ENCODE measurements at regions not wholly inside any gene's neighbourhood (a gene's known extent, or its start where the extent isn't known, plus 50 kb on each side); places are given as distances from the start of the nearest gene placed in this dataset.

DNA sequence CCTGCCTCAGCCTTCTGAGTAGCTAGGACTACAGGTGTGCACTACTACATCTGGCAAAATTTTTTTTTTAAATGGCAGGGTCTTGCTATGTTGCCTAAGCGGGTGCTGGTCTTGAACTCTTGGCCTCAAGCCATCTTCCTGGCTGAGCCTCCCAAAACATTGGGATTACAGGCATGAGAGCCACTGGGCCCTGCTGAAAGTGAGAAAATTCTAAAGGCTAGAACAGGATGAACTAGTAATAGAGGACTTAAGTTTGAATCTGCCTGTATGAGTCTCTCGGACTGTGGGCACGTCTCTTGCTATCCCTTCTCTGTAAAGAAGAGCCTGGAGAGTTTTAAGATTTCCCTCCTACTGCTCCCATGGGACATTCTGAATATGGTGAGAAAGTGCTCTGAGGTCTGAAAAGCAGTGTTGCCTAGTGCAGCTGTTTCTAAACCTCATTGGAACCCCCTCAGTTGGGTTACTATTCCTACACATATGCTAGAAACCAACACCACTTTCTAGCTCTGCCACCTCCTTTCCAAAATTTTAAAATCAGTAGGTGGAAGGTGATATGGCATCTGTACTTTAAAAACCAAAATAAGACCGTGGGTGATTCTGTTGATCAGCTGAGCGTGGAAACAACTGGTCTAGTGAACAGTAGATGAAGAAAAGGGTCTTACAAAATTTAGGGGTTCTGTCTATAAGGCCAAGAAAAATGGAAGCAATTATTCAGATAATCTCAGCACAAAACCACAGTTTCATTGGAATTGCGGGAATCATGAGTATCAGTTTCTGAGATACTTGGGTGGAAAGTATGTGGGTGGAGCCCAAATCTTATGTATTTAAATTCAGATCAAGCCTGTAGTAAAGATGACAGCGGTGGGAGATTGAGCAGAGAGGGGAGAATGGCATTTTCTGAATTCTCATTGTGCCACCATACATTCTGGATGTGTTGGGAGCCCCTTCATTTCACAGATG is 259.8 kb upstream of the CXCR4 start (continued):
- TF ChIP-seq IKZF2 (IDR thresholded peaks at IDR 0.05) (peak; percentile 20 to 22; a peak in 2 of 4 replicates), HDGF (IDR thresholded peaks at IDR 0.05) (no peak), ZBED1 (IDR thresholded peaks at IDR 0.05; ENCODE audit: borderline replicate concordance) (no peak), YBX1 (IDR thresholded peaks at IDR 0.05) (no peak), LARP7 (IDR thresholded peaks at IDR 0.05) (no peak), E2F4 (IDR thresholded peaks at IDR 0.05; ENCODE audit: low read depth, low read length) (no peak), POLR2AphosphoS2 (IDR thresholded peaks at IDR 0.05; ENCODE audit: low read depth, low read length) (no peak), BRCA1 (IDR thresholded peaks at IDR 0.05; ENCODE audit: low read depth, low read length) (no peak), ASH2L (IDR thresholded peaks at IDR 0.05; ENCODE audit: borderline replicate concordance, low read depth) (no peak), KAT2A (conservative IDR thresholded peaks at IDR 0.05; ENCODE audit: control insufficient read depth, low read depth, low read length) (no peak), ZZZ3 (IDR thresholded peaks at IDR 0.05; ENCODE audit: control insufficient read depth, insufficient read length, low read depth) (no peak), EZH2 (IDR thresholded peaks at IDR 0.05; ENCODE audit: borderline replicate concordance, control insufficient read depth, low read depth, low read length) (no peak), SREBF1 (IDR thresholded peaks at IDR 0.05; ENCODE audit: low read length) (no peak), CEBPB (IDR thresholded peaks at IDR 0.05; ENCODE audit: borderline replicate concordance in 1 of 2, low read depth in 2 of 2, low read length in 2 of 2) (no peak), STAT1 (conservative IDR thresholded peaks at IDR 0.05) (0 out of 2 replicates have a peak, but pooled peaks have one; percentile 20), SUPT20H (IDR thresholded peaks at IDR 0.05; ENCODE audit: borderline replicate concordance, control insufficient read depth, low read depth, low read length) (no peak), MEF2B (IDR thresholded peaks at IDR 0.05; ENCODE audit: partially characterized antibody, poor library complexity, severe bottlenecking) (peak; percentile 88), RB1 (IDR thresholded peaks at IDR 0.05; ENCODE audit: borderline replicate concordance) (no peak)
- TF ChIP-seq, protein P1, sequence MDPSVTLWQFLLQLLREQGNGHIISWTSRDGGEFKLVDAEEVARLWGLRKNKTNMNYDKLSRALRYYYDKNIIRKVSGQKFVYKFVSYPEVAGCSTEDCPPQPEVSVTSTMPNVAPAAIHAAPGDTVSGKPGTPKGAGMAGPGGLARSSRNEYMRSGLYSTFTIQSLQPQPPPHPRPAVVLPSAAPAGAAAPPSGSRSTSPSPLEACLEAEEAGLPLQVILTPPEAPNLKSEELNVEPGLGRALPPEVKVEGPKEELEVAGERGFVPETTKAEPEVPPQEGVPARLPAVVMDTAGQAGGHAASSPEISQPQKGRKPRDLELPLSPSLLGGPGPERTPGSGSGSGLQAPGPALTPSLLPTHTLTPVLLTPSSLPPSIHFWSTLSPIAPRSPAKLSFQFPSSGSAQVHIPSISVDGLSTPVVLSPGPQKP (IDR thresholded peaks at IDR 0.05; ENCODE audit: low read depth, low read length), result no peak
- TF ChIP-seq, protein P2, sequence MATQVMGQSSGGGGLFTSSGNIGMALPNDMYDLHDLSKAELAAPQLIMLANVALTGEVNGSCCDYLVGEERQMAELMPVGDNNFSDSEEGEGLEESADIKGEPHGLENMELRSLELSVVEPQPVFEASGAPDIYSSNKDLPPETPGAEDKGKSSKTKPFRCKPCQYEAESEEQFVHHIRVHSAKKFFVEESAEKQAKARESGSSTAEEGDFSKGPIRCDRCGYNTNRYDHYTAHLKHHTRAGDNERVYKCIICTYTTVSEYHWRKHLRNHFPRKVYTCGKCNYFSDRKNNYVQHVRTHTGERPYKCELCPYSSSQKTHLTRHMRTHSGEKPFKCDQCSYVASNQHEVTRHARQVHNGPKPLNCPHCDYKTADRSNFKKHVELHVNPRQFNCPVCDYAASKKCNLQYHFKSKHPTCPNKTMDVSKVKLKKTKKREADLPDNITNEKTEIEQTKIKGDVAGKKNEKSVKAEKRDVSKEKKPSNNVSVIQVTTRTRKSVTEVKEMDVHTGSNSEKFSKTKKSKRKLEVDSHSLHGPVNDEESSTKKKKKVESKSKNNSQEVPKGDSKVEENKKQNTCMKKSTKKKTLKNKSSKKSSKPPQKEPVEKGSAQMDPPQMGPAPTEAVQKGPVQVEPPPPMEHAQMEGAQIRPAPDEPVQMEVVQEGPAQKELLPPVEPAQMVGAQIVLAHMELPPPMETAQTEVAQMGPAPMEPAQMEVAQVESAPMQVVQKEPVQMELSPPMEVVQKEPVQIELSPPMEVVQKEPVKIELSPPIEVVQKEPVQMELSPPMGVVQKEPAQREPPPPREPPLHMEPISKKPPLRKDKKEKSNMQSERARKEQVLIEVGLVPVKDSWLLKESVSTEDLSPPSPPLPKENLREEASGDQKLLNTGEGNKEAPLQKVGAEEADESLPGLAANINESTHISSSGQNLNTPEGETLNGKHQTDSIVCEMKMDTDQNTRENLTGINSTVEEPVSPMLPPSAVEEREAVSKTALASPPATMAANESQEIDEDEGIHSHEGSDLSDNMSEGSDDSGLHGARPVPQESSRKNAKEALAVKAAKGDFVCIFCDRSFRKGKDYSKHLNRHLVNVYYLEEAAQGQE (IDR thresholded peaks at IDR 0.05; ENCODE audit: low read depth, low read length), result no peak
- TF ChIP-seq, protein P3, sequence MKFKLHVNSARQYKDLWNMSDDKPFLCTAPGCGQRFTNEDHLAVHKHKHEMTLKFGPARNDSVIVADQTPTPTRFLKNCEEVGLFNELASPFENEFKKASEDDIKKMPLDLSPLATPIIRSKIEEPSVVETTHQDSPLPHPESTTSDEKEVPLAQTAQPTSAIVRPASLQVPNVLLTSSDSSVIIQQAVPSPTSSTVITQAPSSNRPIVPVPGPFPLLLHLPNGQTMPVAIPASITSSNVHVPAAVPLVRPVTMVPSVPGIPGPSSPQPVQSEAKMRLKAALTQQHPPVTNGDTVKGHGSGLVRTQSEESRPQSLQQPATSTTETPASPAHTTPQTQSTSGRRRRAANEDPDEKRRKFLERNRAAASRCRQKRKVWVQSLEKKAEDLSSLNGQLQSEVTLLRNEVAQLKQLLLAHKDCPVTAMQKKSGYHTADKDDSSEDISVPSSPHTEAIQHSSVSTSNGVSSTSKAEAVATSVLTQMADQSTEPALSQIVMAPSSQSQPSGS (IDR thresholded peaks at IDR 0.05; ENCODE audit: low read length), result no peak
- TF ChIP-seq, protein P4, sequence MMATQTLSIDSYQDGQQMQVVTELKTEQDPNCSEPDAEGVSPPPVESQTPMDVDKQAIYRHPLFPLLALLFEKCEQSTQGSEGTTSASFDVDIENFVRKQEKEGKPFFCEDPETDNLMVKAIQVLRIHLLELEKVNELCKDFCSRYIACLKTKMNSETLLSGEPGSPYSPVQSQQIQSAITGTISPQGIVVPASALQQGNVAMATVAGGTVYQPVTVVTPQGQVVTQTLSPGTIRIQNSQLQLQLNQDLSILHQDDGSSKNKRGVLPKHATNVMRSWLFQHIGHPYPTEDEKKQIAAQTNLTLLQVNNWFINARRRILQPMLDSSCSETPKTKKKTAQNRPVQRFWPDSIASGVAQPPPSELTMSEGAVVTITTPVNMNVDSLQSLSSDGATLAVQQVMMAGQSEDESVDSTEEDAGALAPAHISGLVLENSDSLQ (IDR thresholded peaks at IDR 0.05), result no peak

All from GM12878 (cell line).